SW 1271 (cell line): ENCODE measurements at regions not wholly inside any gene's neighbourhood (a gene's known extent, or its start where the extent isn't known, plus 50 kb on each side); places are given as distances from the start of the nearest gene placed in this dataset.
"Not testable (repeated sequence)": the region's sequence is repeated elsewhere in the genome, so short reads cannot be mapped to it uniquely, and the experiment has no call there.

Experiments
- DNase-seq, 2 experiments: peaks; one replicate each; lab custom pipeline; 2025; lab: John Stamatoyannopoulos, UW

- DNase-seq, result no peak
Observed at GRCh38 chr17:12195418-12195817, 174.7 kb downstream of the MAP2K4 start.

DNA sequence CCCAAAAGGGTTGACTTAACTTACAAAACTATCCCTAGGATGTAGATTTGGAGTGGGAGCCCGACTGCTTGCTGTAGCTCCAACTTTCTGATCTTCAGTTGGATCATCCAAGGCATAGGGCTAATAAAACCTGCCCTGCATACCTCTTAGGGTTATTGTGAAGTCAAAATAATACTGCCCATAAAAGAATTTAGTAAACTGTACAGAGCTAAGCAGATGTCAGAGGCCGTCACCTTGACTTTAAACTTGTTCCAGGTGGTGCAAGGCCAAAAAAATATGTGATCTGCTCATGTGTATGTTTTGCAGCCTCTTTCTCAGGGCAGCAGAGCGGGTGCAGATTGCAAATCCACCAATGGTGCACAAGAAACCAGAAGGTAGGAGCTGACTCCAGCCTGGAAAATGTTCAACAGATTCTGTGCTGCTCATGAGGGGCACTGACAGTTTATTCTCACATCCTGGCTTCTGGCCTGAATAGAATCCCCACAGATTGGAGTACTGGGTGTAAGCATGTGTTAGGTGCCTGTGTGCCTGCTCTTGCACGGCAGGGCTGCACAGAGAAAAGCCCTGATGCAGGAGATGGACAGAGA lies 180.7 kb downstream of the MAP2K4 start:
- DNase-seq, result no peak

DNA sequence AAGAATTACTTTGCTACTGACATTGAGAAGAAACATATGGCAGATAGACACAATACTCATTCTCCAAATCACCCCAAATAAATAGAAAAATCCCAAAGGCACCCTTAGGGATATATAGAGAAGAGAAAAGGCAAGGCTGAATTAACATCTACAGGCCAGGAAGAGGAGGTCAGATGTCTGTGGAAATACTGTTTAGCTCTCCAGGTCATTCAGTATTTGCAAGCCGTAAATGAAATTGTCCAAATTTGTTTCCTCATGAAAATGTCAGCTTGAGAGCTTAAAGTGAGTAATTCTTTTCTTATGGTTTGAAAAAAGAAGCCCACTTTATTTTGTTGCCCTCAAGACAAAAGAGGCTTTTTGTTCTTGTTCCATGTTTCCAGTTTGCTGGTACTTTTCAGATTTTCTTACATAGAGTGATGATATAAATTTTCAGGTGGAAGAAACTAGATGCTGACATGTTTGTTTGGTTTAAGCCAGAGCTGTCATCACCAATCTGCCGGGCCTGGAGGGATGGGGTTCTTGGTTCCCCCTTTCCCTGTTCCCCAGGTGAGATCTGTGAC lies 189.0 kb downstream of the MAP2K4 start:
- DNase-seq, result no peak

DNA sequence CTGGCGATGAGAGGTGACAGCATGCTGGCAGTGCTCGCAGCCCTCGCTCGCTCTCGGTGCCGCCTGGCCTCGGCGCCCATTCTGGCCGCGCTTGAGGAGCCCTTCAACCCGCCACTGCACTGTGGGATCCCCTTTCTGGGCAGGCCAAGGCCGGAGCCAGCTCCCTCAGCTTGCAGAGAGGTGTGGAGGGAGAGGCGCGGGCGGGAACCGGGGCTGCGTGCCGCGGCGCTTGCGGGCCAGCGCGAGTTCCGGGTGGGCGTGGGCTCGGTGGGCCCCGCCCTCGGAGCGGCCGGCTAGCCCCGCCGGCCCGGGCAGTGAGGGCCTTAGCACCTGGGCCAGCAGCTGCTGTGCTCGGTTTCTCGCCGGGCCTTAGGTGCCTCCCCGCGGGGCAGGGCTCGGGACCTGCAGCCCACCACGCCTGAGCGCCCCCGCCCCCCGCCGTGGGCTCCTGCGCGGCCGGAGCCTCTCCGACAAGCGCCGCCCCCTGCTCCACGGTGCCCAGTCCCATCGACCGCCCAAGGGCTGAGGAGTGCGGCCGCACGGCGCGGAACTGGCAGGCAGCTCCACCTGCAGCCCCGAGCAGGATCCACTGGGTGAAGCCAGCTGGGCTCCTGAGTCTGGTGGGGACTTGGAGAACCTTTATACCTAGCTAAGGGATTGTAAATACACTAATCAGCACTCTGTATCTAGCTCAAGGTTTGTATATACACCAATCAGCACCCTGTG lies 200.2 kb downstream of the MAP2K4 start:
- not testable (repeated sequence) for DNase-seq

DNA sequence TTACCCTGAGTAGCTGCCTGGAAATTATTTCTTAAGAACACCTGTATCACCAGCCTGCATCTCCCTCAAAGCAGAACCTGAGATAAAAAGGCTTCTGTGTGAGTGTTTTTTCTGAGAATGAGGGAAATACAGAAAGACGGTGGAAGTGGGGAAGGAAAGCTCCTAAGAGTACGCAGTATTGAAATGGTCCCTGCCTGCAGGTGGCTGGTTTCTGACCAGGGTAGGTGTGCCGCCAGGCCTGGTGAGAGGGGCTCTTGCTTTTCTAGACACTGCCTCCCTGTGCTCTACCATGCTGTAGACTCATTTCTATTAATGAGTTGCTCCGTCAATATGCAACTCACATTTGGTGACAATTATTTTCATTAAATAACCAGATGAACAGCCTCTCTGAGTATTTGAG lies 201.7 kb downstream of the MAP2K4 start:
- DNase-seq, result no peak

DNA sequence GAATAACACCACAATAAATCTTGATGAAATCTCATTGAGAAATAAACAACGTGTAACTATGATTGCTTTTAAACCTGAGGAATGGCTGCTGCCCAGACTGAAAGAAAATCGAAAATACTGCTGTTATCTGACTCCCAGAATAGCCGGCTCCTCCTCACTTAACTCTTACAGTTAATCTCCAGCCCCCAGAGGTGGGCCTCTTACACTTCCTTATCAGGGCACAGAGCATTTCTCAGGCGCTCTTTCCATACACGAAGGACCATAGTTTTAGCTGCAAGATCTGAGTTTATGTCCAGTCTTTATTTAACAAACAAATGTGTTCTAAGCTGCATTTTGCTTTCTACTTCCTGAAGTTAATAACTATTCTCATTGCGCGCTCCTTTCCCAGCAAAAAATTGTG lies 206.9 kb downstream of the MAP2K4 start:
- no peak for DNase-seq

GRCh38 chr17:12229335-12229734 lies 208.7 kb downstream of the MAP2K4 start:
- DNase-seq, result no peak

- no peak for DNase-seq
Observed at GRCh38 chr17:12230481-12231354, 210.0 kb downstream of the MAP2K4 start.

- no peak for DNase-seq
Observed at GRCh38 chr17:12231355-12231682, 210.6 kb downstream of the MAP2K4 start.

DNA sequence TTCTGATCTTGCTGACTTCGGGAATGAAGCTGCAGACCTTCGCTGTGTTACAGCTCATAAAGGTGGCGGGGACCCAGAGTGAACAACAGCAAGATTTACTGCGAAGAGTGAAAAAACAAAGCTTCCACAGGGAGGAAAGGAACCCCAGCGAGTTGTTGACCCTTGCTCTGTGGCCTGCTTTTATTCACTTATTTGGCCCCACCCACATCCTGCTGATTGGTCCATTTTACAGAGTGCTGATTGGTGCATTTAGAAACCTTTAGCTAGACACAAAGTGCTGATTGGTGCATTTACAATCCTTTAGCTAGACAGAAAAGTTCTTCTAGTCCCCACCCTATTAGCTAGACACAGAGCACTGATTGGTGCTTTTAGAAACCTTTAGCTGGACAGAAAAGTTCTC lies 218.3 kb downstream of the MAP2K4 start:
- not testable (repeated sequence) for DNase-seq

- no peak for DNase-seq
Observed at GRCh38 chr17:12242345-12242954, 221.8 kb downstream of the MAP2K4 start.

DNA sequence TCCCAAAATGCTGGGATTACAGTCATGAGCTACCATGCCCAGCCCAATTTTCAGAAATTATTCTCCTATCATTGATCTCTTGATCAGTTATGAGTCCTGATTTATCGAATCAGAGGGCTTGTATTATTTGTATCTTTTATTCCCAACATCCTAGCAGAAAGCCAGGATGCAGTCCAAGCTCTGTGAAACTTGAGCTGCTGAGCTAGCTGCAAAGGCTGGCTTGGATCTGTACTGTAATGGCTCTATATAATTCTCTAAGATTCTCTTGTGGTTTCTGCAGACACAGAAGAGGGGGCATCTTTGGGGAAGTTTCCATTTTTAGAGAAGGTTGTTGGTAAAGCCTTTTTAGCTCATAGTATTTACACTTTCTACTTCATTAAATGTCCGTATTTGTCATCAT lies 227.1 kb downstream of the MAP2K4 start:
- no peak for DNase-seq

DNA sequence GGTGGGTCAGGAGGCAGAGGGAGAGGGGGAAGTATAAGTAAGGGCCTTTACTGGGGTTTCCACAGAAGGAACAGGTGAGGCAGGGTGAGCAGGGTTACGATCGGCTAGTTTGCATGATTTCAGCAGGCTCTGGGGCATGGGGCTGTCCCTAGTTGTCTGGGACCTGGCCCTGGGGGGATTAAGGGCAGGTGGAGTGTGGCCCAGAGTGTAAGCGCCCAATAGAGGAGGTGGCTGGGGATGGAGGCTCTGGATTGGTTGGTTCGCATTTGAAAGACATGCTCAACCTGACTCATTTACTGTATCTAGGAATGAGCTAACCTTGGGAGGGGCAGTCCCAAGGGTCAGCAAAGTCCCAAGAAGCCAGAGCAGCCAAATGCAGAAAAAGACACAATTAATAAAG lies 230.3 kb downstream of the MAP2K4 start:
- no peak for DNase-seq

GRCh38 chr17:12252462-12252861 lies 231.8 kb downstream of the MAP2K4 start:
- DNase-seq, result no peak

GRCh38 chr17:12254460-12254859 lies 233.8 kb downstream of the MAP2K4 start:
- DNase-seq, result no peak

GRCh38 chr17:12256380-12256995 lies 235.8 kb downstream of the MAP2K4 start:
- peak in 1 of 2 experiments; percentile 45 for DNase-seq

DNA sequence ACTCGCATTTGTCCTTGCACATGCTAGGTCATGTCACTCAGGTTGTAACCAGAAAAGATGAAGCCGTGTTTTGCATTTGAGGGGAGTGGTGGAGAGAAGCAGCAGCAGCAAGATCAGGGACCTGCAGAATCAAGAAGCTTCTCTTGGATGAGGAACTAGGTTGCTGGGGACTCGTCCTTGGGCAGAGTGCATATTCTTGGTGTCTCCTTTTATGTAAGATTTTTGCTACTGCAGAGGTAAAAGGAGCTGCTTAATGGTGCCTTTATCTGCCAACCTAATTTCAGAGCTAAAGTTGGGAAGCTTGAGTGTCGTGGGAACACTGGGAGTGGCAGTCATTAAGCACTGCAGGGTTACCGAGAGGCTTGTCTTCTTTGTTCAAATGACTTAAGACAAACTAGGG lies 236.5 kb downstream of the MAP2K4 start:
- DNase-seq, result no peak

DNA sequence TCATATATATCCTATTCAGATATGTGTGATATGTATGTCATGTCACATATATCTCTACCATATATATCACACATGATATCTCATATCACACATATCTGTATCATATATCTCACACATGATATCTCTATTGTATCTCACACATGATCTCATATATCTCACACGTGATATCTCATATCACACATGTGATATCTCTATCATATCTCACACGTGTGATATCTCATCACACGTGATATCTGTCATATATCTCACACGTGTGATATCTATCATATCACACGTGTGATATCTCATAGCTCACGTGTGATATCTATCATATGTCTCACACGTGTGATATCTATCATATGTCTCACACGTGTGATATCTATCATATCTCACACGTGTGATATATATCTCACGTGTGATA lies 240.7 kb downstream of the MAP2K4 start:
- no peak for DNase-seq

- no peak for DNase-seq
Observed at GRCh38 chr17:12269751-12270150, 249.1 kb downstream of the MAP2K4 start.

GRCh38 chr17:12277827-12278226 lies 257.1 kb downstream of the MAP2K4 start:
- no peak for DNase-seq

DNA sequence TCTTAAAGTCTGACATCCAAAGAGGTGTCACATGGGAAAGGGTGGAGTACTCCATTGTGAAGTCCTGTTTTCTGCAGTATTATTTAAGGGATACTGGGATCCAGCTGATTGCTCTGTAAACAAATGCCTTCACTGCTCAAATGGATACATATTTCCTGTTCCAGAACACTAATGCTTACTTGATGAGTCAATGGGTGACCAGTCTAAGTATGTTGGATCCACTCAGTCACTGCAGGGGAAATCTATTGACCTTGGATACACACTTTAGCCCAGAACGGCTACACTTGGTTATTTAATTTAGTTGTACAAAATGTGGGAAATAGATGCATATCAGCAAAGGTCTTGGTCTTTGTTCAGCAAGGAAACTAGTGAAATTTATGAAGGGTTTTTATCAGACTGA lies 261.4 kb downstream of the MAP2K4 start:
- no peak for DNase-seq

DNA sequence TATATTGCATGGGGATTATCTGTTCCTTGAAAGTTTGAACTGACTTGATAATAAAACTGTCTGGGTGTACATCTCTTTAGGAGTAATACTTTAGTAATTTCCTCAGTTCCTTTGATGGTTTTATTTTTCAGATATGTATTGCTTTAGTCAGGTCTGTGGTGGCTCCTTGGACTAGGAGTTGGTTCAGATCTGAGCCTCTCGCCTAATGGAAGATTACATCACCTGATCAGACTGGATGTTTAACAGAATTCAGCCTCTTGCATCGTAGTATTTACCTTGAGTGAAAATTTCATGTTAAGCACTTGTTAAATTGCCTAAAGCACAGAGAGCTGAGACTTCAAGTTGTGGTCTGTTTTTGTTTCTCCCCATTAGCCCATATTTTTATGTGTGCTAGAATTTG lies 267.3 kb downstream of the MAP2K4 start:
- DNase-seq, result no peak
